Islet precursor cell (in vitro differentiated cells): ENCODE measurements at regions not wholly inside any gene's neighbourhood (a gene's known extent, or its start where the extent isn't known, plus 50 kb on each side); places are given as distances from the start of the nearest gene placed in this dataset.

Experiments used
- DNase-seq: peaks from one replicate; pipeline ENCODE4 v3.0.0-alpha.2; 2018

DNA sequence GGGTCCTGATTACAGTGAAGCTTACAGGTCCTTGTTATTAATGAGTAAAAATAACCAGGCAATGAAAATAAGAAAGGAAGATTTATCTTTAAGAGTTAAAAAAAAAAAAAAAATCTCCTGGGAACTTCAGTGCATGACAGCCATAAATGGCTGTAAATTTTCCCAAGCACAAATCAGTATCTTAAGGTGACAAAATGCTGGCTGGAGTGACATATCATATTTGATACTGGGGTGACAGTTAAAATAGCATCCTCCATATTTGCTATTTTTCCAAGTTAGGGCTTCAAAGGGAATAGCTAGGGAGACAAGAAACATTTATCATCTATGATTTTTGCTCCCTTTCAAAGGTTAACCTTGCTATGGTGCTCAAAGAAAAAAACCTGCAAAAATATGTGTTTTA, 226.6 kb downstream of the PRDM2 start:
- DNase-seq: no peak

DNA sequence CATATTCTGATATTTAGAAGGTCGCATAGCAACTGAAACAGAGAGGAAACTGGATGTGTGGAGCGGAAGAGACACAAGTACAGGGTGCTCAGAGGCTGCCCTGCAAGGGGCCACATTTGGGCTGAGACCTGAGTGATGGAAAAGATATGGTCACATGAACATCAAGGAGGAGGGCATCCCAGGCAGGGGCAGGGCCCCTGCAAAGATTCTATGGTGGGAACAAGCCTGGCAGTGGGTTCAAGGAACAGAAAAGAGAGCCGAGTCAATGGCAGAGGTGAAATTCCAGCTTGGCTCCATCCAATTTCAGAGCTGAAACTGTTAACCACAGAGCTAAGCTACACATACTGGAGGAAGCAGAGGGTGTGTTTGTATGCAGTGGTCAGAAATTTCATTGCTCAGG, 227.7 kb downstream of the PRDM2 start:
- DNase-seq: peak; percentile 28

DNA sequence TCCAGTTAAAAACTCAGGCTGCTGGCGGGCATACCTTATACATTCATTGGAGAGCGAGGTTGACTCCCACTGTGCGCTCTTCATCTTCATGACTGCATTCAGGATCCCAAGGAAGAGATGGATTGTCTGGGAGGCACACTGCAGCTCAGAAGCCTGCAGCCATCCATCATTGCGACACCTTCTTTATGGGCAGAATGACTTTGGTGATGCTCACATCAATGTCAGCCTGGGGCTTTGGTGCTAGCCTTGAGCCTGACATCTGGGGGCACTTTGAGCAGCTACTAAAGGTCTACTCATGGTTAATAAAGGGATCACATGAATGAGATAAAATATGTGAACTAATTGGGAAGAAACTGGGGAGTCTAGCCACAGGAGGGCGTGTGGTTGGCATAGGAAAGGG, 229.3 kb downstream of the PRDM2 start:
- peak; percentile 35 for DNase-seq

DNA sequence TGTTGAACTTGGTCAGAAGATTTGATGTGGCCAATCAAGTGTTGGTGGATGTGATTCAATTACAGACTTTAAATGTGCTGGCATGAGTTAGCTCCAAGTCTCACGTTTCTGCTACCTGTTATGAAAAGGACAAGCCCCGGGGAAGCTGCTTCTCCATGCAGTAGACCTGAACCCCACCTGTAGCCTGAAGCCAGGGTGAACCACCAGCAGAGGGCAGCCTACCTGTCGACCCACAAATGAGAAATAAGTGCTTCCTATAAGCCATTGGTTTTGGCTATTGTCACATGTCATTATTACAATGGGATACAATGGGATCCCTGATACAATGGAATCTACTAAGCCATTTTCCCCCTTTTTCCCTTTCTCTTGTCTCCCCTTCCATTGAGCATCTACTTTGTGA, 230.2 kb downstream of the PRDM2 start:
- DNase-seq: peak; percentile 57

DNA sequence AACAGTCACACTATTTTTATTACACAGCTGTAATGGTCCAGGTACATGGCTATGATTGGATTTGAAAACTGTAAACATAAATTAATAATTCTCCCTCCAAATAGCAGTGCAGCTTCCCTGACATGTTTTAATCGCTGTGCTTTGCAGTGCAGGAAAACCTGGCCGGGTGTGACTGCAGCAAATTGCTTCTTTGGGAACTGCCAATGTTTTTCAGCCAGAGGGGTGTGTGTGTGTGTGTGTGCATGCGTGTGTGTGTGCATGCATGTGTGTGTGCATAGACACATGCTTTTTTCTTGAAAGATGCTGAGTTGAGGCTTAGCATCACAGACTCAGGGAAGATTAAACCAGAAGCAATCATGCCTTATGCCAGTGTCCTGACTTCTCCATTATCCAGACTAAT, 231.2 kb downstream of the PRDM2 start:
- DNase-seq: no peak

DNA sequence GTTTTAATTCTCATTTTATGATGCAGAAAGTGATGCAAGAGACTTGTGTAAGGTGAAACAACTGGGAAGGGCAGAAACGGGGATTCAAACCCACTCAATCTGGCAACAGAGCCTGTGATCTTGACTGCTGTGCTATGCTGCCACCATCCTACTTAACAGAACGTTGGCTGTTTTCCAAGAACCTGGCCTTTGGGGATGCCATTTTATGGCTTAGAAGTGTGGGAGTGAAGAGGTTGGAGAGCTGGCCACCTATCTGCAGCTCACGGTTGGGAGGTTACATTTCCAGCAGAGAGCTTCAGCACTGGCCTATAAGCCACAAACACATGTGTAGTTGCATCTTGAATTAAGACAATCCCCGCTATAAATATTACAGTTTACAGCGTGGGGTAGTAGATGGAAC, 235.3 kb downstream of the PRDM2 start:
- DNase-seq: no peak

DNA sequence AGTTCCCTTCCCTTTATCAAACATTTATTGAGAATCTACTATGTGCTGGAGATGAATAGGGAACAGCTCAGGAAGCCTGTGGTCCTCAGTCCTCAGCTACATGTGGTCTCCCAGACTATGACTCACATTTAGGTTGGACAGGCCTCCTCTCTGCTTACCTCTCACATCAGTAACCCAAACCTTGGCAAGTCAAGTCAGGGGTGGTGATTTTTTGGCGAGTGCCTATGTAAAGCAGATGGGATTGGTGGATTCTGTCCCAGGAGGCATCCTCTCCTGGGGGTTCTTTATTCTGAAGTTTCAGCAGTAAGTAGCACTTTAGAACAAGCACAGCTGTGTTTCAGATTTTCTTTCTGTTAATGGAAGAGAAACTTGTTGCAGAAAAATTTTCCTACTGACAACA, 241.3 kb downstream of the PRDM2 start:
- no peak for DNase-seq

DNA sequence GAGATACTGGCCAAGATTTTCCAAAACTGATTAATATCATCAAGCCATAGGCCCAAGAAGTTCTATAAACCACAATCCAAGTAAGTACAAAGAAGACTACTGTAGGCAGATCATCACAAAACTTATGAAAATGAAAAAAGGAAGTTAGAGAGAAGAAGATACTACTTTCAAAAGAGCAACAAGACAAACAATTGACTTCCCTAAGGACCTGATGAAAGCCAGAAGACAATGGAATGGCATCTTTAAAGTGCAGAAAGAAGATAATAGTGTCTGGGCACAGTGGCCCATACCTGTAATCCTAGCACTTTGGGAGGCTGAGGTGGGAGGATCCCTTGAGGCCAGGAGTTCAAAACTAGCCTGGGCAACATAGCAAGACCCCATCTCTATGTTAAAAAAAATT, 243.1 kb downstream of the PRDM2 start:
- DNase-seq: no peak

DNA sequence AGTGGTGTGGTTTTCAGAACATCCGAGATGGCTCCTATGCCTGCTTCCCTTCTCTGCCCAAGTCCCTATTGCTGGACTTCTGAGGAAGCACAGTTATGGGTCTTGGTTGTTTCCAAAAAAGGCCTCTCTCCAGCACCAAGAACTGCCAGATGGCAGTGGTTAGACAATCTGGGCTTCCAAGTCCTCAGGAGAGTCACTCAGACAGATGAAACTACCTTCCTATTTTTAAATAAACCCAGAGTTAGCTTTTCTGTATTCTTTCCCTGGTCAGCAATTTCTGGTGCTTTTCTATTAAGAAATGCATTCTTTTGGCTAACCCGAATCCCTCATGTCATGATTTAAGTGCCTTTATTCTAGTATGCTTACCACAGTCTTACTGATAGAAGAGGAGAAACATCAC, 245.9 kb downstream of the PRDM2 start:
- no peak for DNase-seq

DNA sequence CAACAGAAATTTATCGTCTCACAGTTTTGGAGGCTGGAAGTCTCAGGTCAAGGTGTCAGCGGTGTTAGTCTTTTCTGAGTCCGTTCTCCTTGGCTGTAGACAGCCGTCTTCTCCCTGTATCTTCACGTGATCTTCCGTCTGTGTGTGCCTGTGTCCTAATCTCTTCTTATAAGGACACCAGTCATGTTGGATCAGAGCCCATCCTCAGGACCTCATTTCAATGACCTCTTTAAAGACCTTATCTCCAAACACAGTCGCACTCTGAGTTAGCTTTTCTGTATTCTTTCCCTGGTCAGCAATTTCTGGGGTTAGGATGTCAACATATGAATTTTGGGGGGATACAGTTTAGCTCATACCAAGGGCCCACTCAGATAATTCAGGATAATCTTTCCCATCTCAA, 247.7 kb downstream of the PRDM2 start:
- no peak for DNase-seq

DNA sequence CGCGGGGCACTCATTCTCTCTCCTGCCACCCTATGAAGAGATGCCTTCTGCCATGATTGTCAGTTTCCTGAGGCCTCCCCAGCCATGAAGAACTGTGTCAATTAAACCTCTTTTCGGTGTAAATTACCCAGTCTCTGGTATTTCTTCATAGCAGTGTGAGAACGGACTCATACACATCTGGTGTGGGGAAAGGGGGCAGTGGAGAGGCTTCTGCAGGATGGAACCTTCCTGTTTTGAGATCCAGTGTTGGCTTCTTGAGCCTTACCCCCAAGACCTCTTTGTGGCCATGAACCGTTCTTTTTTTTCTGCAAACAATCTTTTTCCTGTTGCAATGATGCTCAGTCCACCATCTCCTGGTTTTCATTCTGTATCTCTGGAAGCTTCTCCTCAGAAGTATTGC, 248.4 kb downstream of the PRDM2 start:
- no peak for DNase-seq

DNA sequence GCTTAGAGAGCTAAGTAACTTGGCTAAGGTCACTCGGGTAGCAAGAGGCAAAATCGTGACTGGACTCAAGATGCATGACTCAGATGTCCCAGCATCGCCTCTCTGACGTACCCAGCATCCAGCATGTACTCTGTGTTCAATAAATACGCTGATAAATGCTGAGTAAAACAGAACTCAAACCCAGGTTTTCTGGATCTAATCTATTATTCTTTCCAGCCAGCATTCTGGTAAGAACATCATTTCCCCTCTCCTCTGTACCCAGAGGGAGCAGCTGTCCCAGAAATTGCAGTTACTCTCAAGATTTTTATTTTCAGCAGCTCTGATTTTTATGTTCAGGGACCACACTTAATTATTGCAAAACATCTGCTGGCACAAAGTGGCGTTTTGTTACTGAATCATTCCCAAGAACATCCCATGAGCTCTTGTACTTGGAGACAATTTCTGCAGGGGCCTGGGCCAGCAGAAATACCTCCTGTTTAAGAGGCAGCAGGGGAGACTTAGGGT, 249.0 kb downstream of the PRDM2 start:
- DNase-seq: no peak

DNA sequence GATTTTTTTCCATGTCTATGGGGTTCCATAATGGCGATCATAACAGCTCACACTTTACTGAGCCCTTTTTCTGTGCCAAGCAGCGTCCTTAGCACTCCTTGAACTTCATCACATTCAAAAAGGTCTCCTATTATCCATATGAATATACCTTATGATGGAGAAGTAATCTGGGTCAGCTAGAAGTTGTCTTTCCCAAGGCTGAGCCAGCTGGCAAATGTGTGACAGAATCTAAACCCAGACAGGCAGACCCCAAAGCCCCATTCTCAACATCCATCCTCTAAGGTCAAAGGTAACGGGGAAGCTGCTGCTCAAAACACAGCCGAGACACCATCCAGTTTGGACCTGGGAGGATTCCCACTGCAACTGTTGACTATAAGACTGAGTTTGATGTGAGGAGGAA, 249.6 kb downstream of the PRDM2 start:
- DNase-seq: no peak

DNA sequence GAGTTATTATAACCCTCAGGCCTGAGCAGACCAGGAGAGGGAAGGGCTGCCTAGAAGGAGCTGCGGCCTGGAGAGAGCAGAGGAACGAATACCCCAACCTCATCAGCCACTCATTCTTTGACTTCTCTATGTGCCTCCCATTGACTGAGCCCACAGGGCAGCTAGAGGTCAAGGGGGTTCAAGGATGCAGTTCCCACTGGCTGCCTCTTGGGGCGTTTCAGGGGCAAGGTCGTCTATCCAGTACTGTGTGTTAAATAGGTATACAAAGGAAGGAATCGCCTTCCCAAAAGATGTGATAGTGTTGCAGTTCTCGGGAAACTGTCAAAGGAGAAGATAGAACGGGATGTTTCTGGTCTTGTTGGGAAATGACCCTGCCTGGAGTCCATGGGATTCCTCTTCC, 250.6 kb downstream of the PRDM2 start:
- no peak for DNase-seq

DNA sequence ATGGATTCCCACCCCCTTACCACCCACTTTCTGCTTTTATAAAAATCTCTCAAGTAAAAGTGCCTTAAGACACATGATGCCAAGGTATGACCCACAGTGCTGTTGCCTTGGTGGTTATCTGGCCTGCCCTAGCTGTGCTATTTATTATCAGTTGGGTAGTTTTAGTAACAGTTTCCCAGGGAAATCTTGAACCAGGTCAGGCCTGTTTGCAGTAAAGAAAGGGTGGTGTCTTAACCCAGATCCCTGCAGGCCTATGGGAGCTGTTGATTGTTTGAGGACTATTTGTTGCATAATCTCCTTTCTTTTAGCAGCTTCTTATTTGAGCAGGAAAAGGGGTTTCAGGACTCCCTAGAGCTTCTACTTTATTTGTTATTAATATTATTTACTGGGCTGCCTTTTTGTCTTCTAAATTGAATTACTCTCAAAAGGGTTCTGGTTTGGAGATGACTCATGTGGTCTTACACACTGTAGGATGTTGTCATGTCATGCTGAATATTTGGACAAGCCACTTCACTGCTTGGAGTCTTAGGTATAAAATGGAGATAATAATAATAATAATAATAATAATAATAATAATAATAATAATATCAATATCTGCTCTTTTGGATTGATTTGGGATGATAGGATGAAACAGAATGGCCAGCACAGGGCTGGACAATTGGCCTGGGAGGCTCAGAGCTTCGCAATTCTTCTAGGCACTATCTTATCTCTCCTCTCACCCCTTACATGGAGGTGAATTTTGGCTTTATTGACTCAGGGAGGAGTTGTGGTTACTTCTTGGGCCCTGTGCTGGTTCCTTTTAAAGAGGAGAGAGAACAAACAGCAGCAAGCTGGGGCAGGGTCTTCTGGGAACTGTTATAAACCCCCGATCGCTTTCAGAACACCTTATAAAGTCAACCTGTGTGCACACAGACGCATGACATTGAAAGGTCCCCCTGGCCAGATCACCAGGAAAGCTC, 252.1 kb downstream of the PRDM2 start:
- DNase-seq: no peak

DNA sequence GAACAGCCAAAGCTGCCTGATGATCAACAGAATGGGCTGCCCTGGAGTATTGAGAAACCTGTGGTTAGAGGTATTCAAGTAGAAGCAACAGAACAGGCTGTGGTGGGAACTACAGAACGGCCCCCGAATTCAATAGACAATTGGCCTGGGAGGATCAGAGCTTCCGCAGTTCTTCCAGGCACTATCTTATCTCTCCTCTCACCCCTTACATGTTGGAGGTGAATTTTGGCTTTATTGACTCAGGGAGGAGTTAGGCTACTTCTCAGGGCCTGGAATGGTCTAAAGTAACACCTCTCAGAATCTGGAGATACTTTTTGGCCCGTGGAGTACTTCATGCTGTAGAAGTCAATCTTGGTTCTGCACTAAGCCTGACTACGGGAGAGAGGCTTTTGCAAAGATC, 253.0 kb downstream of the PRDM2 start:
- no peak for DNase-seq

DNA sequence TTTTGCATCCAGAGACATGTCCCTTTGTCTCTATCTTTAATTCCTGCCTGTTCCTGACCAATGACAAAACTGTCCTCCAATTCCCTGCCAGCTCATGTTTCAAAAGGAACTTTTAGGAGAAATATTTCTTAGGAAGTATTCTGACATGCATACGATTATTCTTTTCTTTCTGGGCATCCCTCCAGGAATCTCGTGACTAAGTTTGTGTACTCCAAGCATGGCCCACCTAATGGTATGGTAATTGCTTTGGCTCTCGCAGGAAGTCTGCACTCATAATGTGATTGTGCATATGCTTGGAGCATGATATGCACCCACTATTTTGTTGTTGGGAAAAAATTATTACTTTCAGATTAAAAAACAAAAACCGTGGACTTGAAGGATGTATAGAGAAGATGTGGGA, 256.4 kb downstream of the PRDM2 start:
- no peak for DNase-seq

DNA sequence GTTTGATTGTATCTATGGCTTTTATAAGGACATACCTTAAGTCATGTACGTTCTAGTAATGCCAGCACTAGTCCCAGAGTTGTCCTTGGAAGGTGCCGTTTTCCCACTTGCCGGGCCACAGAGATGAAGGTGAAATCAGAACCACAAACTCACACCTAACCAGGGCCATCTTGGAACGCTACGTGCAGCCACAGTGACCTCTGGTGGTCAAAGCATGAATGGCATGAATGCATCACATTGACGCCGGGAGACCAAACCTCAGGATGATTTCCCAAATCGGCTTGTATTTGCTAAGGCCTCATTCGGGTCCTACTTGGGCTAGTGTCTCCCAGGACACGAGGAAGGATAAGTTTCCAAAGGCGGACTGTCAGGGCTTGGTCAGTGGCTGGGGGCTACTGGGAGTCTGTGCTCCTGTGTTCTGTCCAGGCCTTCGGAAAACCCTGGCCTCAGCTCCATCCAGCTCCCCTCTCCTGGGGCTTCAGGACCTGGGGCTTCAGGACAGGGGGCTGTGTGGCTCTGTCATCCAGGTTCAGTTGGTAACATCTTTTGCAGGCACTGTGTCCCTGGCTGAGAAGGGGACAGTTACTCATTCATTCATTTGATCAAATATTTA, 260.5 kb downstream of the PRDM2 start:
- DNase-seq: peak; percentile 79

DNA sequence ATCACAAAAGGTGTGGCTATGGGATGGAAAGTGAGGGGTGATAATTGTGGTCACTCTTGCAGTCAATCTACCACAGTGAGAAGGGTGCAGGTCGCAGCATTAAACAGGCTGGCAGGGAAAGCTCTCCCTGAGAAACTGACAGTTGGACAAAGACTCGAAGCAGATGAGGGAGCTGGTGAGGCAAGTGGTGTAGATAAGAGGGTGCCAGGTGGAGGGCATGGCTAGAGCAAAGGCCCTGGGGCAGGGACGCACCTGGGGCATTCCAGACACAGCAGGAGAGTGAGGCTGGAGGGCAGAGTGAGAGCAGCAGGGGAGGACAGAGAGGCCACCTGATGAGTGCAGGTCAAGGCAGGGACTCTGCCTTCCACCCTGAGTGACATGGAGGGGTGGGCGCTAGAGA, 264.8 kb downstream of the PRDM2 start:
- no peak for DNase-seq

DNA sequence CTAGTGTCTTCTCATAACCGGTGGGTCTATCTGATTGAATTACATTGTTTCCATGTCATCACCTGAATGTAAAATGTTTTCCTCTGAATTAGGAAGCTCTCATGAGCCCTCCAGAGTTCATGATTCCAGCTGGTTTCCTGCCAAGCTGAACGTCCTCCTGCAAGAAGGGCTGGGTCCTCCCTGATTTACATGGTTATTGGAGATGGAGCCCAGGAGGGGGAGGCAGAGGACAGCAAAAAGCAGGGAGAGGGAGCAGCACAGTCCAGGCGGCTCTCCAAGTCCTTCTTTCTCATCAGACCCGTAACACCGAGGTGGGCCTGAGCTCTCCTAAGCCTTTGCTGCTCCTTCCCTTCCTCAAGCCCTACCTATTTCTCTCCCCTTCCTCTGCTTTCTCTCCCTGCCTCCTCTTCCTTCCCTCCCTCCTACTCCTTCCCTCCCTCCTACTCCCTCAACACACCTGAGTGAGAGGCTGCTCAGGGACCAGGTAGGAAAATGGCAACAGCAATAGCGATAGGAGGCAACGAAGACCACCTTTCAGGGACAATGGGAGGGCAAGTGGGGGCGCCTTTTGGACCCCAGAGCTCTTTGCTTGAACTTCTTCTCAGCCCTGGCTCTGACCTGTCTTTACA, 265.9 kb downstream of the PRDM2 start:
- peak; percentile 79 for DNase-seq

DNA sequence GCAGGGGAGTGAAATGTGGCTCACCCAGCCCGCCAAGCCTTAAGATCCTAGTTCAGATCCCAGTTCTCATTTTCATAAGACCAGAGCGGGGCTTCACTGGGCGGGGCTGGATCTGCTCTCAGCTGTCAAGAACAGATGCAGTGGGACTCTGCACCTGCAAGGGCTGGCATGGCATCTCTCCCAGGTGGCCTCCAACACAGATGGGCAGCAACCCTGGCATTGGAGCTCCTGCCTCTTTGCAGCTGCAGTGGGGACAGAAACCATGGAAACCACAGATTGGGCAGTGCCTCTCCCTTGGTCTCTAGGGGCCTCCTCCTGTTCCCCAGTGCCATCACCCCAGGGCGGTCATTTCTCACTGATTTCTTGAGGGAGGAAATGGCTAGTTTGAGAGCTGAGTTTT, 267.7 kb downstream of the PRDM2 start:
- DNase-seq: no peak

DNA sequence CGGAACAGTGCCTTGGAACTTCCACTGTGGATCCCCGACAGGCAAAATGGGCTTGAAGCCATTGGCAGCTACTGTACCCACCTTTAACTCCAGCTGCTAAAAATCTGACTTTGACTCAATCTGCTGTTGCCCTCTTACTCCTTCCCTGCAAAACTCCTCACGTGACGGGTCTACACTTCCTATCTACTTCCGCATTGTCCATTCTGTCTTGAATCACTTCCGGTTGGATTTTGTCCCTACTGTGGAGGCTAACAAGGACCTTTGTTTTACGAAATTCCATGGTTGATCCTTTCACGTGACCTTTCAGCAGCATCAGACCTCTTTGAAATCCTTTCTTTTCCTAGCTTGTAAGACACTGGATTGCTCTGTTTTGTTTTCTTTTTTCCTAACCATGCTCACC, 268.4 kb downstream of the PRDM2 start:
- no peak for DNase-seq

DNA sequence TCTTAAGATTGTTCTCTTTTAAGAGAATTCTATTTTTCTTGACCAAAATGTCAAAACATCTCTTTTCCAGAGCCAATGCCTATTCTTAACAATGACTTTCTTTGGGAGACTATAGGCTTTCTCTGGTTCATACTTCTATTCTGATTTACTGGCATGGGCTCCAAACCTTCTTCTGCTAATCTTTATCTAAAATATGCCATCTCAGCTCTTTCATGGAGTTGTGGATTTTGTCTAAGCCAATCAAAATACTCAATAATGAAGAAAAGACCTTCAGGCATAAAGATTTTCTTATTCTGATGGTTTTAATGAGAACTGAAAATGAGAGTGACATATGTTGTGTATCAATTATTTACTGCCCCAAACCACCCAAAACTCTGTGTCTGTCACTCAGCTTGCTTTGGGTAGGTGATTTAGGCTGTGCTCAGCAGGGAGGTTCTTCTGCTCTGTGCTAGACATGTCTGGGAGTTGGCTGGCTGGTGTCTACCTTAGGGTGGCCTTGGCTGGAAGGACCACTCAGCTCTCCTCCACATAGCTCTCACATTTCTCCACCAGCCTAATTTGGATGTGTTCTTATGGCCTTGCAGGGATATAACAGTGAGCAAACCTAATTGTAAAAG, 270.8 kb downstream of the PRDM2 start:
- no peak for DNase-seq

DNA sequence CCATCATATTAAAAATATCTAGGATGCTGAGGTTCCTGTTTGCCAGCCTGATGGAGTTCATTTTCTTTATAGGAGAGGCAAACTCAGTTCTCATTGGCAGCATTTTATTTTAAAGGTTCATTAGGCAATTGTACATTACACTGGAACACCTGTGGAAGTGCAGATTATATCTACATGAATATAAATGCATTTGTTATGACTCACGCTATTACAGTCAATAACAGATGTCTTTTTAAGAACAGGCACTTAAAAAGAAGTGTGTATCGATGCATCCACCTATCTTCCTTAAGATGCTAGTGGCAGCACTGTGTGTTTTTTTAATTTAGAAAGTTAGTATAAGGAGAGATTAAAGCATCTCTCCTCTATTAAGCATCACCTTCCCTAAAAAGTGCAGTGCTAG, 276.5 kb downstream of the PRDM2 start:
- no peak for DNase-seq
